Amniotic stem cell (primary cell): ENCODE measurements at regions not wholly inside any gene's neighbourhood (a gene's known extent, or its start where the extent isn't known, plus 50 kb on each side); places are given as distances from the start of the nearest gene placed in this dataset.
"Not testable (repeated sequence)": the region's sequence is repeated elsewhere in the genome, so short reads cannot be mapped to it uniquely, and the experiment has no call there.

Source experiments
- DNase-seq: peaks from one replicate; lab custom pipeline; 2025; lab: John Stamatoyannopoulos, UW

DNA sequence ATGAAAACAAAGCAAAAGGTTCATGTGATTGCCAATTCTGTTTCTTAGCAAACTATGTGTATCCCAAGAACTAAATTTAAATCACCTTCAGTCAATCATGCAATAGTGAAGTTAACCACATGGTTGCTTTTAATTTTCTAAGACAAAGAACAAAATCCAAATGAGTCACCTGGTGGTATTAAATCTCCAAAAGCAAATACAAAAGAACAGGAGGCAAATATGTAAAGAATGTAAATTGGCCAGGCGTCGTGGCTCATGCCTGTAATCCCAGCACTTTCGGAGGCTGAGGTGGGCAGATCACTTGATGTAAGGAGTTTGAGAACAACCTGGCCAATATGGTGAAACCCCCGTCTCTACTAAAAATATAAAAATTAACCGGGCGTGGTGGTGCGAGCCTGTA is 54.2 kb upstream of the PIK3R4 start:
- no peak for DNase-seq

DNA sequence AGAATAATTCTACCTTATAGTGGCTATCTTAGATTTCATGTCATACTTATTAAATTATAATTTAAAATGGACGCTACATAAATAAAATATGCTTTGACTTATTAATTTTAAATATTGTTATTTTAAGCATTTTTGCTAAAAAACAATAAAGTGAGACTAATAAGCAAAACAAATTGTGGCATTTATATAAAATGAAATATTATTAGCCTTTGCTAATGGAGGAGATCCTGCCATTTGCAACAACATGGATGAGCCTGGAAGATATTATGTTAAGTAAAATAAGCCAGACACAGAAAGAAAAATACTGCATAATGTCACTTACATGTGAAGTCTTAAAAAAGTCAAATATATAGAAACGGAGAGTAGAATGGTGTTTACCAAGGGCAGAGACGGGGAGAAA is 54.8 kb upstream of the PIK3R4 start:
- no peak for DNase-seq

DNA sequence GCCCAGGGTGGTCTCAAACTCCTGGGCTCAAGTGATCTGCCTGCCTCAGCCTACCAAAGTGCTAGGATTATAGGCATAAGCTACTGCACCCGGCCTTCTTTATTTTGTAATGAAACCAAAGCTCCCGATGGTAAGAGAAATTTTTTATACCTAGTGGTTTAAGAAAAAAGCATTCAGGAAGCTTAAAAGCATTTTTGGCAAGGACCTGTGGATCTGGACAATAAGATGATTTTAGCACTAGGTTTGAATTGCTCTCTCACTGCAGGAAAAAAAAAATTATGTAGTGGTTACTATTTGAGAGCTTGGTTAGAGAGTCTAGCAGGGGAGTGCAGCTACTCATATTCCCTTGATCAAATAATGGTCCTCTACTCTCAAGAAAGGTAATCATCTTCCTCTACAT is 64.9 kb upstream of the PIK3R4 start:
- DNase-seq, result no peak

DNA sequence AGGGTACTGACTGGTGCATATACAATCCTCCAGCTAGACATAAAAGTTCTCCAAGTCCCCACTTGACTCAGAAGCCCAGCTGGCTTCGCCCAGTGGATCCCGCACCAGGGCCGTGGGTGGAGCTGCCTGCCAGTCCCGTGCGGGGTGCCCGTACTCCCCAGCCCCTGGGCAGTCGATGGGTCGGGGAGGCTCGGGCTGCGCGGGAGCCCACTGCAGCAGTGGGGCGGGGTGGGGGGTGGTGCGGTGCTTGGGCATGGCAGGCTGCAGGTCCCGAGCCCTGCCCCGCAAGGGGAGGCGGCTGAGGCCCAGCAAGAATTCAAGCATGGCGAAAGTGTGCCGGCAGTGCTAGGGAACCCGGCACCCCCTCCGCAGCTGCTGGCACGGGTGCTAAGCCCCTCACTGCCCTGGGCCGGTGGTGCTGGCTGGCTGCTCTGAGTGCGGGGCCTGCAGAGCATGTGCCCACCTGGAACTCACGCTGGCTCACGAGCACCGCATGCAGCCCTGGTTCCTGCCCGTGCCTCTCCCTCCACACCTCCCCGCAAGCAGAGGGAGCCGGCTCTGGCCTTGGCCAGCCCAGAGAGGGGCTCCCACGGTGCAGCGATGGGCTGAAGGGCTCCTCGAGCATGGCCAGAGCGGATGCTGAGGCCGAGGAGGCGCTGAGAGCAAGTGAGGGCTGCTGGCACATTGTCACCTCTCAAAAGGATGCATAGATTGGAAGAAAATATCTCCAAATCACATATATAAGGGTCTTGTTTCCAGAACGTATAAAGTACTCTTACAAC is 68.3 kb upstream of the PIK3R4 start:
- no peak for DNase-seq

DNA sequence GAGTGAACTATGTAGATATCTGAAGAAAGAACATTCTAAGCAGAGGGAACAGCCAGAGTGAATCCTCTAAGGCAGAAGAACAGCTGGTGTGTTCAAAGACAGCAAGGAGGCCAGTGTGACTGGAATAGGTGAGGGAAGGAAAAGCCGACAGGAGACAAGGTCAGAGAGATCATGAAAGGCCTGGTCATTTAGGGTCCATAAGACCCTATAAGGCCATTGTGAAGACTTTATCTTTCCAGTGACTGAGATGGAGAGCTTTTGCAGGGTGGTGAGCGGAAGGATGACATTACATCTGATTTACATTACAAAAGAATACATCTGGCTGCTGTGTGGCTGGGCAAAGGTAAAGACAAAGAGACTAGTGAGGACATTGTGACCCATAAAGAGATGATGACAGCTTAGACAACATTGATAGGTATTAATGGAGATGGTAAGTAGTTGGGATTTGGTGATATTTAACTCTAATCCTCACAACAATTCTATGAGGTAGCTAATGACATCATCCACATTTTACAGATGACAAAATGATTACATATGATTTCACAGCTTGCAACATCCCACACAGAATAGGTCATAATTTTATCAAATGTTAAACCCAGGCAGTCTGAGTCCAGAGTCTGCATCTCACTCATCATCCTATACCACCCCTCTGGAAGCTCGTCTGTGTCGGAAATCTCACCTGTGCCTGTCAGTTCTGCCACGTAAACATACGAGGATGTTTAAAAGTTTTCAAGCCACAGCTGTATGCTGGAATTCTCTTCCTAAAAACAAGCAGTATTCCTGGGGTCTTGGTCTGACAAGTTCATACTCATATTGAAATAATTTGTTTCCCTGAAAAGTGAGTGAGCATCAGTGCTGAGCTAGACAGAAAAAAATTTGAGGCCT is 70.2 kb upstream of the PIK3R4 start:
- no peak for DNase-seq

DNA sequence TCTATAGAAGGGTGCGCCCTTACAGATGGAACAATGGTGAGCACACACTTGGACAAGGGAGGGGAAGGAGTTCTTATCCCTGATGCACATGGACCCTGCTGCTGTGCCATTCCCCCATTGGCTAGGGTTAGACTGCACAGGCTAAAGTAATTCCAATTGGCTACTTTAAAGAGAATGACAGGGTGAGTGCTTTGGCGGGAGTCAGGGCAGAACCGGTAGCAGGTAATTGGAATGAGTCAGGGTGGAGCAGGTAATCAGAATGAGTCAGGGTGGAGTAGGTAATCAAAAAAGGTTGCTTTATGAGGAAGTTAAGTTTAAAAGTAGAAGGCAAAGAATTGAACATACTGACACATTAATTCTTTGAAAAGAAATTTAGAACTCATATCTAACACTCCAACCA is 71.4 kb upstream of the PIK3R4 start:
- DNase-seq, result not testable (repeated sequence)

DNA sequence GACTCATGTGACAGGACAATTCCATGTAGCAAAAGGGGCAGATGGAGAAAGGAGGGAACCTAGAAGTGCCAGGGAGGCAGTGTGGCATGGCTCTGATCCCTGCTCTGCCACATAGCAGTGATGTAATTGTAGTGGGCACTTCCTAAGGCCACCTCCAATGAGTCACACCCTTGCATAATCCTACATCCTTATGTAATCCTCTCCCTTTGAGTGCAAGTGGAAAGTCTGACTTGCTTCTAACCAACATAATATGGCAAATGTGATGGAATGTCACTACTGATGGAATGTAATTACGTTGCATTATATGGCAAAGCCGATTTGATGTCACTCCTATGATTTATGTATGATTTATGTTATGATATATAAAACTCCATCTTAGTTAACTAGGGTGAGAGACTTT is 72.9 kb upstream of the ATP2C1 start:
- DNase-seq, result peak; percentile 5

DNA sequence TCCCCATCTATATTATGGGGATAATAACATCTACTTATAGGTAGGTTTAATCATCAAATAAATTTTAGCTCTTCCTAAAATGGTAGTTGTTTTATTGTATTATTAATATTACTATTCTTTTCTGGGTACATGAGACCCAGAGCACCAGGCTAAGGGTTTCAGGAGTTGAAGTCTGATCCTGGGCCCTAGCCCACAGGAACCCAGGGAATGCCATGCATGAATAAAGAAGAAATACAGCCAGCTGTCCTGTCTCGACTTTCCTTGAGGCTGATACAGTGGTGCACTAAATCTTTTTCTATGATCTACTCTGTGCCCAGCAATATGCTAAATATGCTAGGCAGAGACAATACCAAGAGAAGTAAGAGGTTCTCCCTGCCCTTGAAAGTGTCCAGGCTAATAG is 72.1 kb upstream of the ATP2C1 start:
- DNase-seq, result no peak

DNA sequence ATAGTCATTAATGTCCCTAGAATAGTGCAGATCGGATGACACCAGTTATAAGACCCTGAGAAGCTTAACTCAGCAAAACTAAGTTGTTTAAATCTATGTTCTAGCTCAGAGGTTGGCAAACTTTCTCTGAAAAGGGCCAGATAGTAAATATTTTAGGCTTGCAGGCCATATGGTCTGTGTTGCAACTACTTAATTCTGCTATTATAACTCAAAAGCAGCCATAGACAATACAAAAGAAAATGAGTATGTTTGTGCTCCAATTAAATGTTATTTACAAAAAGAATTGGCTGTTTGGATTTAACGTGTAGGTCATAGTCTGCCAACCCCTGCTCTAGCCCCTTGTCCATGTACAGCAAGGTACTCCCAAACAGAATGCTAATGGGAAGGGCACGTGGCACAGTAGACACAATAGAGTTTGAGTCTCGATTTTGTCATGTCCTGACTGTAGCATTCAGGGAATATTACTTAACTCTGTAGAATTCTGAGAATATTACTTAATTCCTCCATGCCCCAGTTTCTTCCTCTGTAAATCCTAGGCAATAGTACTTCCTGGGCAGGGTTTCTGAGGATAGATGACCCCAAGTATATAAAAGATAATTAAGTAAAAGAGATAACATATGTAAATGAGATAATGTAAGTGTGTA is 70.5 kb upstream of the ATP2C1 start:
- no peak for DNase-seq

DNA sequence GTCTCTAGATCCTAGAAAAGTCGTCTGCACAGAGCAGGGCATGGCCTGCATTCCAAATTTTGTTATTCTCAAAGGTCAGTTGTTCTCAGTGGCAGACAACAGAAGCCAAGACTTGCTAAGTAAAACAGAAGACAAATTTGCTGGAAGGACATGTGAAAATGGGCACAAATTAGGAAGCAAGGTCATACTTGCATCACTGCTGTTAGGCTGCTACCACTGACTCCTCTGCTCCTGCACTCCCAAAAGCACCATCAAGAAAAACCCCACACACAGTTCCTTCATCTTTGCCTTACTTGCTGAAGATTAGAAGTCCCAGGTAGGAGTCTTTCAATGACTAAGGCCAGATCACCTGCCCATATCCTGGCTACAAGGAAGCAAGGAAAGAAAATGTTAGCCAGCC is 69.9 kb upstream of the ATP2C1 start:
- no peak for DNase-seq

DNA sequence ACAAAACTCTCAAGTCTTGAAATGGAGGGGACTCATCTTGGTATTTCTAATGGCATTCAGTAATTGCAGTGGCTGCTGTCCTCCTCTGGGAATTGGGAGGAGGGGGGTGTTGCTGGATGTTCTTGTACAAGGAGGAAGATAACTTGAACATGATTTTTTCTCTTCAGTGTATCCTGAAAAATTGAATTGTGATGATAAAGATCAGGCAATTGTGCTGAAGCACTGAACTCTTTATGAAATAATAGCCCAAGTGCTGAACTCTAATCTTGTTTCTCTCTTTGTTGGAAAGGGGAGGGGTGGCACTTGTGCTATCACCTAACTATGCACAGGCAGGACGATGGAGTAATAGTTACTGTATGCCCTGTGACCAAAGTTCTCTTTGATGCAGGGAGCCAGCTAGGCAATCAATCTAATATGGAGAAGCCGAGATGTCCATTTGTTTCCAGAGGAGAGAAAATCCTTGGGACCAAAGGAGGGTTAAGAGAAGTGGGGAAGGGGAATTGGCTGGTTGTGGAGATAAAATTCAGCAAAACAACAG is 68.1 kb upstream of the ATP2C1 start:
- no peak for DNase-seq

DNA sequence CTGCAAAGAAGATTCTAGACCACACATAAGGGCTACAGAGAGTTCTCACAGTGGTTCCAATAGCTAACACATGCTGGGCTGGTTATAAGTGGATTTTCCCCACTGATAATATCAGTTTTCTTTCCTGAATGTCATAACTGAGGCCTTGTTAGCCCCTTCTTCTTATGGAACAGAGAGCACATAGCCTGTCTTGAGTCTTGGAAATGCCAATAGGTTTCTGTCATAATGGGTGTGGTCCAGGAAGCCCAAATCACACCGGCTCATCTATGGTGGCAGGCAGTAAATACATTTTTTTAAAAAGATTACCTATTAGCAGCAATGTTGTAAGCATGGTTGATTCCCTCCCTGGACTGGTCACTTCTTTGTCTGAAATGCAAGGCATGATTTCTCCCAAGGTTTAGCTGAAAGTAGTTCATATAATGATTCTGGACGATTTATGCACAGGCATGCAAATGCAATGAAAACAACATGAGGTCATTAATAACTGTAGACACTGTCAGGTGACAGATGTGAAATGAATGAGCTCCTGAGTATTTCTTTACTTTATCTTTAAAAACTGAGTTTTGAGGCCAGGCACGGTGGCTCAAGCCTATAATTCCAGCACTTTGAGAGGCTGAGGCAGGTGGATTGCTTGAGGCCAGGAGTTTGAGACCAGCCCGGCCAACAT is 67.2 kb upstream of the ATP2C1 start:
- DNase-seq, result no peak

DNA sequence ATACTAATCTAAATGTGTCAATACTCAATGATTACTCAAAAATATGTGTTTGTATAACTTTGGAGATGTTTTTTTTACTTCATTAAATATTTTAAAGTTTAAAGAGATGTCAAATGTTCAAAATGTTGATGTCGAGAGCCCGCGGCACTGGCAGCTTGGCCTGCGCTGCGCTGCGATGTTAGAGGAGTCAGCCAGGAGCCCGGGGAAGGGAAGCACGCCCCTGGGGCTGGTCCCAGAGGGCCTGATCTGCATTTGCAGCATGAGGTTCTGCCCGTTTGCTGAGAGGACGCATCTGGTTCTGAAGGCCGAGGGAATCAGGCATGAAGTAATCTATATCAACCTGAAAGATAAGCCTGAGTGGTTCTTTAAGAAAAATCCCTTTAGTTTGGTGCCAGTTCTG is 66.4 kb upstream of the ATP2C1 start:
- no peak for DNase-seq

DNA sequence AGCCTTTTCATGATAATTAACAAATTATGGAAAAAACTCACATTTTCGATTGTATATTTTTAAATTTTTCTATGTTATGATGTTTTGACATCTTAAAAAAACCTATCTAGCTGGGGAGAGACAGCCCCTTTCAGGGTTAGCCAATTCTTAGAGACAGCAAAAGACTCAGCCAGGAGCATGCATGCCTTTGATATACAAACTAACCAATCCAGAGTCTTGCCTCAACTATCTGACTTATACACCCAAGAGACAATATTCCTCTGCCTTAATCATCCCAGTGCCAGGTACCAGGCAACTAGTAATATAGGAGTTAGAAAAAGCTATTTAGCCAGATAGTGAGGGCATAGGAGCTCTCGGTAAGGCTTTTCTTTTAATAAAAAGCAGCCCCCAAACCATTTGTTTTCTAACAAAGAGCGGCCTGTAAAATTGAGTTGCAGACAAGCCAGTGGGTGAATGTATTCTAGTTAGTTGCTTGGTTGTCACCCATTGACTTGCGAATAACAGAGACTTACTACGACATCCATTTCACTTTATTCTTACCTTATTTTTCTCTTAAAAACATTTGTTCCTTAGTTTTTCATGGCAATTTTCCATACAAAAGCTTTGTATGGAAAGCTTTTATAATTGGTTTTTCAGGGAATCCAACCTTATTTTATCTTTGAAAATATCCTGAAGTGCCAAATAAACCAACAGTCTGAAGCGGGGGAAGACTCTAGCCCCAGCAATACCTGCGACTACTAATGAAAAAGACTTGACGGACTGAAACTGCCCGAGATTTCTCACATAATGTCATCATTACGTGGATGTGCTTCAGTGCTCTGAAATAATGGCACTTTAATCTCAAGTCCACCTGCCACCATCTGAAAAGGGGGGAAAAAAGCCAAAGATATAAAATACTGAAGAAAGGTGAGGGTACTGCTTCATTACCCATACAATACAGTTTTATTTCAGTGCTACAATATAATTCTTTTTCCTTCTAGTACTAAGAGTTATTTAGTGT is 64.6 kb upstream of the ATP2C1 start:
- no peak for DNase-seq

DNA sequence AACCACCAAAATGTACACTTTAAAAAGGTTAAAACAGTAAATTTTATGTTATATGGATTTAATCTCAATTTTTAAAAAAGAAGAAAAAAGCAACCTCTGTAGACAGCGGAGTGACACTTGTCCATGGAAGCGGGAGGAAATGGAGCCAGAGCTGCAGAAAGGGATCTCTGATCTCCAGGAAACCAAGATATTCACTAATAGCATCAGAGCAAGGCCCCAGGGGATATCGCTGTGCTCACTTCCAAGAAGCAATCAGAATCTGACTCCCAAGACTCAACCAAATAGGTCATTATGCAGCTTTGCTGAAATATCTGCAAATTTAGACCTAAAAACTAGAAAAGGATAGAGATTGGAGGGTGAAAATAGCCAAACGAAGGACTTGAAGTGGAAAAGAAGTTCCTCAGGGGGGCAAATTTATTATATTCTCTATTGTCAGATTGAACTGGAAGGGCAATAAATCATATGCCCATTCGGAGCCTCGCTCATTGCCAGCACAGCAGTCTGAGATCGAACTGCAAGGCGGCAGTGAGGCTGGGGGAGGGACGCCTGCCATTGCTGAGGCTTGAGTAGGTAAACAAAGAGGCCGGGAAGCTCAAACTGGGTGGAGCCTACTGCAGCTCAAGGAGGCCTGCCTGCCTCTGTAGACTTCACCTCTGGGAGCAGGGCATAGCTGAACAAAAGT is 62.0 kb upstream of the ATP2C1 start:
- no peak for DNase-seq

DNA sequence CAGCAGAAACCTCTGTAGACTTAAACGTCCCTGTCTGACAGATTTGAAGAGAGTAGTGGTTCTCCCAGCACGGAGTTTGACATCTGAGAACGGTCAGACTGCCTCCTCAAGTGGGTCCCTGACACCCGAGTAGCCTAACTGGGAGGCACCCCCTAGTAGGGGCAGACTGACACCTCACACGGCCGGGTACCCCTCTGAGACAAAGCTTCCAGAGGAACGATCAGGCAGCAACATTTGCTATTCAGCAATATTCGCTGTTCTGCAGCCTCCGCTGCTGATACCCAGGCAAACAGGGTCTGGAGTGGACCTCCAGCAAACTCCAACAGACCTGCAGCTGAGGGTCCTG is 61.5 kb upstream of the ATP2C1 start:
- DNase-seq, result not testable (repeated sequence)

DNA sequence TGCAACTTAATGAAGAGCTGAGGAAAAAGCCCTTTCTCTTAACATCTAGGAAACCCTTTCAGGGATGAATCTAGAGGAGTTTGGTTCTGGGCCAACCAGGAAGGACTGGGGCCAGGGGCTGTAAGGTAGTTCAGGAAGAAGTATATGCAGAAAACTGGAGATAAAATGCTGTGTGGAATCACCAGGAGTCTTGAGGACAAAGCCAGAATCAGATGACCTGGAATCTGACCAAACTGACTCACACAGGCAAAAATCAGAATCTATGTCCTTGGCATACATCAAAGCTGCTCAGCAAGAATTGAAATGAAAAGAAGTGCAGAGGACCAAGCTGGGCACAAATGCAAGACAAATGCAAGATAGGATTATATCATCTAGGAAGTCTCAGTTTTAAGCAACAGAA is 59.4 kb upstream of the ATP2C1 start:
- no peak for DNase-seq

DNA sequence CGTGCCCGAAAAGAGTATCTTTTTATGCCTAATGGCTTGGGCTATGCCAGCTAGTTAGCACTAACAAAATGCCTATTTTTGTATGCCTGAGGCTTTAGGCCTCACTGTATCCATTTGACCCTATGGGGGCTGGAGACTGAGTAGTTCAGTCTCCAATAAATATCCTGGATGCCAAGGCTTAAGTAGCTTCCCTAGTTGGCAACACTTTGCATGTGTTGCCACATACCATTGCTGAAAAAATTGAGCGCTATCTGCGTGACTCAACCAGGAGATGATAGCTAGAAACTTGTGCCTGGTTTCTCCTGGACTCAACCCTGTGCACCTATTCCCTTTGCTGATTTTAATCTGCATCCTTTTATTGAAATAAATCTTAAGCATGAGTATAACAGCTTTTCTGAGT is 58.4 kb upstream of the ATP2C1 start:
- no peak for DNase-seq

DNA sequence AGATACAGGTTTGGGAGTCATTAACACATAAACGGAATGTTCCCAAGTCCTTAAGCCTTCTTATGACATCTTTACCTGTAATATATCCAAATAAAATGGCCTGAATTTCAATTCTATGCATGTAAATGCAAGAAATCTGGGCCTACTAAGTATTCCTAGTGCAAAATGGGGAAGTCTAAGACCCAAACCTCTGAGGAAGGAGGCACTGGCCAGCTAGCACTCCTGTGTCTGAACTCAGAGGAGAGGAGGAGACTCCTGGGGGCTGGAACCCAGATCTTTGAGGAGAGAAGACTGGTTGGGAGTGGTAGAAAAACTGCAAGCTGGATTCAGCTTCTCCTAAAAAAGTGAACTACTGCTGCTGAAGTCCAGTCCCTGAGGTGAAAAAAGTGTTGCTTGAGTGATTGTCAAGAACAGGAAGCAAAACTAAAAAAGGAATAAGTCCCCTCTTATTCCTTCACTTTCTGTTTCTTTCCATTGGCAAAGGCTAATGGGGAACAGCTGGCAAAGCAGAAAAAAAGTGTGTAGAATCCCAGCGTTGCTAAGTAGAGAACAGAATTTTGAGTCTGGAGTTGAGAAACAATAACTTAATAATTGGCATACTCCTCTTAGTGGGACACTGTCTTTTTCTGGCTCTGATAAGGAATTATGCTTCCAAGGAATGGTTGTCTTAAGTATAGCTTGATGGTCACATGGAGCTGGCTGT is 54.8 kb upstream of the ATP2C1 start:
- no peak for DNase-seq

DNA sequence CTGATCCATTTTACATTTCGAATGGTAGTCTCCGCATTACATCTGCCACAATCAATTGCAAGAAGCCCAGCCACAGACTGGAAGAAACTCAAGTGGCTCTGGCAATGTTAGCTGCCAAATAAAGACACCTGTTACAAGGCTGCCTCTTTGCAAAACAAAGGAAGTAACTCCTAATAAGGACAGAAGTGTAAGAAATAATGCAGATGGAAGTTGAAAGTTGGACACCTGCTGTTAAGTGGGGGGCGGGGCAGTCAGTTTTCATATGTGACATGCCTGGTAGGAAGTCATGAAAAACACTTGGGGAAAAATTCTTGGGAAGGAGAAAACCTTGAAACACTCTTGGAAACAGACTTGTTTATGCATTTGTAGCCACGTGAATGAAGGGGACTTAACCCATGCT is 54.1 kb upstream of the ATP2C1 start:
- DNase-seq, result no peak
